ENCODE measurements at regions not wholly inside any gene's neighbourhood (a gene's known extent, or its start where the extent isn't known, plus 50 kb on each side); places are given as distances from the start of the nearest gene placed in this dataset.

DNA sequence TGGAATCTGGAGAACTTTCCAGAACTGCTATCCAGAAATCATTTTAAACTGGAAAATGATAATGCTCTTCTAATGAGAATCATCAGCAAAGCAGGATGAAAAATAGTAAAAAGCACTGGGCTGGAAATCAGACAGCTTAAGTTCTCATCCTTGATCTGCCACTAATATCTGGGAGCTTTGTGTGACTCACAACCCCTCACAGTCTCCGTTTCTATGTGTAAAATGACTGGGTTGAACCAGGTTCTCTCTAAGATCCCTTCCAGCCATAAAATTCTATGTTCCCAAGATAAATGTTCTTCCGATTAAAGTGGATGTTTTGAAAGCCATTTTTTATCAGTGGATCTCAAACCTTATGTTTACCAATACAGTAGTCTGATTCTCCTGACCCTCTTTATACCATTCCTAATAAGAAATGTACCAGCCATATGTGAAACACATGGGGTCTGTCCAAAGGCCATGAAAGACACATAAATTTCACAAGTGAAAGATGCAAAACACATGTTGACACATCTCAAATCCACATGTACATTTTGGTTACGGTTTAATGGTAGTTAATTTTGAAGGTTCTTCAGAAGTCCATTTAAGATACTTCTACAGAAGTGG is 188.8 kb downstream of the EN1 start:
- DNase-seq, result no peak

DNA sequence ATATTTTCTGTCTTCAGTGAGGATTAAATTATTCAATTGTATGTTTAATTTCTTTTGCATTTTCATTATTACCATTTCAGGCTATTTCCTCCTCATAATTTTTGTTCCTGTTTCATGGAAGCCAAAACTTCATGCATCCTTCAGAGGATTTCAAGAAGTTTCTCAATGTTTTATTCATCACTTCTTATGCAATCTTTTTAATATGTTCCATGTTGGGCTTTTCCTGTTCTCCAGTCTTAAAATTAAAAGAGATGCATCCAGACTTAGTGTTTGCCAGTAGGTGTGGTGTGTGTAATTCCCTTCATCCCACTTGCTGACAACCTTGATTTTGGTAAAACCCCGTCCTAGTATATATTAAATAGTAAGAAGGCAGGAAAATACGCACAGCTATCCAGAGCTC is 190.0 kb downstream of the EN1 start:
- no peak for DNase-seq

DNA sequence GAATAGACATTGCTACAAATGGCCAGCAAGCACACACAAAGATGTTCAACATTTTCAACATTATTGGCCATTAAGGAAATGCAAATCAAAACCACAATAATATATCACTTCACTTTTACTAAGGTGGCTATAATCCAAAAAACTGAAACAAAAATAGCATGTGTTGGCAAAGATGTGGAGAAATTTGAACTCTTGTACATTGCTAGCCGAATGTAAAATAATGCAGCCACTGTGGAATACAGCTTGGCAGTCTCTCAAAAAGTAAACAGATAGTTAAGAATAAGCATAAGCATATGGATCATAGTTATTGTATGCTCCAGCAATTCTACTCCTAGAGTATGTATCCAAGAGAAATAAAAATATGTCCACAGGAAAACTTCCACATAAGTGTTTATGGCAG is 192.5 kb downstream of the EN1 start:
- DNase-seq, result no peak

DNA sequence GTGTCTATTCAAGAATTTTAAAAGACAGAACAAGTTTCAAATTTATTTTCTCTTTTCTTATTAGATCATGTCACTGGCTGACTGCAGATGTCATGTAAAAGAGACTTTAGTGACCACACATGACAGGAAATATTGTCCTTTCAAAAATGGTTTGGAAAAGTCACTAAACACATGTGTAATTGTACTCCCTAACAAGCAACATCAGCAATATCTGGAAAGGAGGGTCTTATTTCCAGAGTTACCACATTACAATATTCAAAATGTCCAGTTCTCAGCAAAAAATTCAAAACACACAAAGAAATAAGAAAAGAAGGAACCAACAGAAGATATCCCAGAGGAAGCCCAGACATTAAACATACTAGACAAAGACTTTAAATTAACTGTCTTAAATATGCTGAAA is 197.1 kb downstream of the EN1 start:
- no peak for DNase-seq

DNA sequence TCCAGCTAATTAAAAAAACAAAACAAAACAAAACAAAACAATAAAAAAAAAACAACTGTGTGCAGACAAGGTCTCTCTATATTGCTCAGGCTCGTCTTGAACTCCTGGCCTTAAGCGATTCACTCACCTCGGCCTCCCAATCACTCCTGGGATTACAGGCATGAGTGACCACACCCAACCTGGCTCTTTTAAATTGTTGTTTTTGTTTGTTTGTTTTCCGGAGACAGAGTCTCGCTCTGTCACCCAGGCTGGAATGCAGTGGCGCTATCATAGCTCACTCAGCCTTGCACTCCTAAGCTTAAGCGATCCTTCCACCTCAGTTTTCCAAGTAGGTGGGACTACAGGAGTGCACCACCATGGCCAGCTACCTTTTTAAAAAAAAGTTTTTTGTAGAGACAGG is 201.6 kb downstream of the EN1 start:
- DNase-seq, result no peak

DNA sequence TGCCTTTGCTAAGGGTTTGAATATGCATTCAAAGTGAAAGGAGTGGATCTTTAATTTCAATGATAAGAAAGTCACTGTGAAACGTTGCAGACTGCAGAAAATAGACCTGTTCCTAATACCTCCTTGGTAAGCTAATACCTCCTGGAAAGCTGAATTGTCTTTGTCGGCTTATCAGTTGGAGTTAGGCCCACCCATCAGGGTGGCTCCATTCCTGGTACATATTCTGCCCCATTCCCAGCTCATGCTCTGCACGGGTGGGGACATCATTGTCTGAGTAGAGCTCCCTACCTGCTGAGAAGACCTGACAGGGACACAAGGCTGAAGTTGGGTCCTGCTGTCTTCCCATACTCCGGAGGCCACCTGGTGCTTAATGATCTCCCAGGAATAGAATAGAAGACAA is 203.3 kb downstream of the EN1 start:
- DNase-seq, result no peak

DNA sequence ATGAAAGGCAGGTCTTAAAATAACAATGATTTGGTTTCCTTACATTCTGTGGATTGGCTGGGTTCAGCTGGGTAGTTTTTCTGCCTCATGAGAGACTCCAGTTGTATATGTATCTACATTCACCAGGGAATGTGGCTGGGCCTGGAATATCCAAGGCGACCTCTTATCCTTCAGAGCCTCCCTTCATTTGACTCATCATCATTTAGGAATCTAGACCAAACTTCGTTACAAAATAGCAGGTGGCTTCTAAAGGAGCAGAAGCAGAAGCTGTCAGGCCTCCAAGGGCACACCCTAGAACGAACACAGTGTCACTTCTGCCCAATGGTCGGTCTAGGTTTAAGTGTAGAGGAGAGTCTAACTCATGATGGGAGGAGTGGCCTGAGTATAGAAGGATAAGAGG is 204.2 kb downstream of the EN1 start:
- no peak for DNase-seq

DNA sequence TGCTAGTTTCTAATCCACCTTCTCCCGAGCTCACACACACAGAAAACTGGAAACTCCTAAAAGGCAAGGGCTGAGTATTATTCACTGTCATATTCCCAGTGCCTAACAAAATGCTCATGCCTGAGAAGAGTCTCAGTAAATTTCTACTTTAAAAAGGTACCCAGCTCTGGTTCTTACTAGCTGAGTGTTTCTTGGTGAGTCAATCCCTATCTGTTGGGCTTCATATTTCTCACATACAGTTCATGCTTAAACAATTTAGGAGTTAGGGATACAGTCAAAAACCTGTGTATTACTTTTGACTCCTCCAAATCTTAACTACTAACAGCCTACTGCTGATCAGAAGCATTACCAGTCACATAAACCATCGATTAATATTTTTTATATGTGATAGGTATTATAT is 204.9 kb downstream of the EN1 start:
- no peak for DNase-seq

DNA sequence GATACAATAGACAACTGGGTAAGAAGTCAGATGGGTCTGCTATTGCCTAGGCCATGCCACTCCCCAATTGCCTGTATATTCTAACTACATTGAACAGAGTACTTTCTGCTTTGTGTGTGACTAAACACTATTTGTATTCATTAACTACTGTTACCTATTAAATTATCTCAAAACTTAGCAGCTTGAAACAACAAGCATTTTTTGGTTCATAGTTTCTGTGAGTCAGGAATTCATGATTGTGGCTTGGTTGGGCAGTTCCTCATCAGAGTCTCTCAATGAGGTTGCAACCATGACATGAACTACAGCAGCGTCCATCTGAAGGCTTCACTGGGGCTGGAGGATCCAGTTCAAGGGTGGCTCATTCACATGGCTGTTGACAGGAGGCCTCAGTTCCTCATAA is 205.7 kb downstream of the EN1 start:
- no peak for DNase-seq

DNA sequence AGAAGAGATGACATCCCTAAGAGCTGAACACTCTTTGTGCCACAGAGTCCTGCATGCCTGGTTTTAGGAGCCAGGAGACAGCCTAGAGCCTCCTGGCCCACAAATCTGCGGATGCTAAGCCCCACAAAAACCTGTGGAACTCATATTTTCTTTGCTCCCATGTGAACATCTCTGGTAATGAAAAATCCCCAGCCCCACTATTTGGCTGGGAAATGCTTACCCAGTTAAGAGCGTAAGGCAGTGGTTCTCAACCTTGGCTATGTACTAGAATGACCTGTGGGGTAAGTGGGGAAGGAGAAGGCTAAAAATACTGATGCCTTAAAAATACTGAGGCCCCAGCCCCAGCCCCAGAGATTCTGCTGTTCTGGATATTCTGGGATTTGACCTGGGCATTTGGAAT is 208.1 kb downstream of the EN1 start:
- no peak for DNase-seq

DNA sequence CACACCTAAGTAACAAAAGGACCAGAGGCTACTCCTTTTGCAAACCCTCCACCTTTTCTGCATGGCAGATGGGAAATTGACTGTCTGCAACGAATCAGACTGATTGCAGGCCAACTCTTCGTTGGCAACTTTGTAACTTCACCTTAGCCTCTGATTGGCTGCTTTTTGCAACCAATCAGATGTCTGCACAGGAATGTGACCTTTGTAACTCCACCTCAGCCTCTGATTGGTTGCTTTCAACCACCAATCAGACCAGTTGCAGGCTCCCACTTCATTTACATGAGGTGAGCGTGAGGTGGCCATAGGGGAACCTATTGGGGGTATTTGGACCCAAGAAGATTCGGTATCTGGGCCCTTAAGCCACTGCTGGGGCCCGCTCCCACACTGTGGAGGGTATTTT is 209.0 kb downstream of the EN1 start:
- no peak for DNase-seq

DNA sequence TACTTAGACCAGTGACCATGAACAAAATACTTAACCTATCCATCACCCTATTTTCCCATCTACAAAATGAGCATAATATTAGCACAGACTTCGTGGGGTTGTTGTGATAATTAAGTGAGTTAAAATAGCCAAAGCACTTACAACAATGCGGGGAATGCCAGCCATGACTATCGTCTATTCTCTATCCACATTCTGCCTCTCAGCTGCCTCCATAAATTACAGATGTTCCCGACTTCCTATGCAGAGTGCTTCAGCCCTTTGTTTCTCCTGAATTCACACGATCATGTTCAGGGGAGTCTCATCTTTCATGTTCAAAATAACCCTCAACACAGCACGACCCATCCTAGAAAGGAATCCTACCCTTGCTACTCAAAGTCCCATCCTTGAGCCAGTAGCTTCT is 211.6 kb downstream of the EN1 start:
- no peak for DNase-seq

DNA sequence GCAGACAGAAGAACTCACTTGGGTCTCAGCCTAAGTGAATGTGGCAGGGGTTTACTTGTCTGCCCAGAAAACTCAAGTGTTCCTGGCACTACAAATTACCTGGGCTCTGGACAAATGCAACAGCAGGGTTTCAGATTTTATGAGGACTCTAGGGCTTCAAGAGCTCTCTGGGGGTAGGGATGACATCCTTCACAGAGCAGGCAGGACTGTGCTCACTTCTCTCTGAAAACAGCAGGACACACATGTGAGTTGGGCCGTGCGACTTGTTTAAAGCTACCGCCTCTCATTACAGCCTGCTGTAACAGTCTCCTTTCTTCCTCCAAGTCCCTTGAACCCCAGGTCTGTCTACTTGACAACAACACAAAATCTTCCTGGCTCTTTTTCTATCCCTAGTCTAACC is 212.6 kb downstream of the EN1 start:
- no peak for DNase-seq

DNA sequence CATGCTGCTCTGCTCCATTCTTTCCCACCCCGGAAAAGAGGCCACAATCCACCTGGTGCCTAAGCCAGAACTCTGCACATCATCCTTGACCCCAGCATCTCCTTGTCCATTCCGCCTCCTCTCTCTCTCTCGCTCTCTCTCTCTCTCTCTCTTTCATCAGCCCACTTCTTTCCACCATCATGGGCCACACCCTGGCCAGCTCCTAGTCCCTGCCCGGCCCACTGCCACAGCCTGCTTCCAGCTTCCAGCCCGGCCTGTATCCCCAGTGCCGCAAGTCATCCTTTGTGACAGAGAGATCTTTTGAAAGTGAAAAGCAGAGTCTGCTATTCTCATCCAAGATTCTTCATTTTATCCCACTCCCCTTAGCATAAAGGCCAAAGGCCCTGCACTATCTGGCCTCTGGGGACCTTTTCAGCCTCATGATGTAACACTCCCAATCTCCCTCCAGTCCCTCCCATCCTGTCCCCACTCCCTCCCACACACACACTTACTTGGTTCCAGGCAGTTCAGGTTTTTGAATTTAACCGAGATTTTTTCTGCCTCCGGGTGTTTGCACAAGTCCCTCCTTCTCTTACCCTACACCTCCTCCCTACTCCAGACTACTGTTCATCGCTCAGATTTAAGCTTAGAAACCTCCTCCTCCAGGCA is 214.0 kb downstream of the EN1 start:
- DNase-seq, result no peak

DNA sequence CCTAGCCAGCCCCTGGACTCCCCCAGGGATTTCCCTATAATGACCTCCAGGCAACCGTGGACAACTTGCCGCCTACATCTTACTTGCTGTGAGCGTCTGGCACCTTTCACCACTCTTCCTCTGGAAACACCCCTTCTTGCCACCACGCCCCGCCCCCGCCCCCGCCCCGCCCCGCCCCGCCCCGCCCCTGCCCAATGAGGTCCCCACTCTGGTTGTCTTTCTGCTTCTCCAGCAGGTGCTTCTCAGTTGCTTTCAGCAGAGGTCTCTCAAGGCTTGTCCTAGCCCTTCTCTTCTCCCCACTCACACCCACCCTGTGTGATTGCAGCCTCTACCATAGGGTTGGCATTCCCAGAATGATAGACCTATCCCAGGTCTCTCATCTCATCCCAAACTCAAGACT is 214.5 kb downstream of the EN1 start:
- no peak for DNase-seq

DNA sequence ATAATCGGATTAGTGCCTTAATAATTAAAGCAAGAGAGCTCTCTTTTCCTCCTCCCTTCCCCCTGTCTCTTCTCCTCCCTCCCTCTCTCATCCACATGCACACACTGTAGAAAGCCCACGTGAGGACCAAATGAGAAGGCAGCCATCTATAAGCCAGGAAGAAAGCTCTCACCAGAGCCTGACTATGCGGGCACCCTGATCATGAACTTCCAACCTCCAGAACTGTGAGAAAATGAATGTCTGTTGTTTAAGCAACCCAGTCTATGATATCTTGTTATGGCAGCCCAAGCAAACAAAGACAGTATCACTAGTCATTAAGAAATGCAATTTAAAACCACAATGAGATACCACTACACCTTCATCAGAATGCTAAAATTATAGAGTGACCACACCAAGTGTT is 220.3 kb downstream of the EN1 start:
- no peak for DNase-seq

DNA sequence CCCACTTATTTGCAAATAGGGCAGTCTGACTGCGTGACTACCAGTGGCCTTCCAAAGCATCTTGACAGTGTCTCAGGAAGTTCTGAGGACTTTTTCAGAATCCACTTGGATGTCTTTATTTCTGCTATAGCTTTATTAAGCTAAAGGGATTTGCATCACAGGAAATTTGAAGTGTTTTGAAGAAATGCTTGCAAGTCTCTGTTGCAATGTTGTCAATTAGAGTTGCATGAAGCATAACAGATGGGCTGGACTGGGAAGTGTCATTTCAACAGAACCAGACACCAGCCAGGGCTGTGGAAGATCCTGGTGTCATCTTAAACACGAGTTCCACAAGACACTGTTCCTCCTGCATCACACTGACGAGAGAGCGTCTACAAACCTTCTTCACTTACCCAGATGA is 224.5 kb downstream of the EN1 start:
- DNase-seq, result no peak

DNA sequence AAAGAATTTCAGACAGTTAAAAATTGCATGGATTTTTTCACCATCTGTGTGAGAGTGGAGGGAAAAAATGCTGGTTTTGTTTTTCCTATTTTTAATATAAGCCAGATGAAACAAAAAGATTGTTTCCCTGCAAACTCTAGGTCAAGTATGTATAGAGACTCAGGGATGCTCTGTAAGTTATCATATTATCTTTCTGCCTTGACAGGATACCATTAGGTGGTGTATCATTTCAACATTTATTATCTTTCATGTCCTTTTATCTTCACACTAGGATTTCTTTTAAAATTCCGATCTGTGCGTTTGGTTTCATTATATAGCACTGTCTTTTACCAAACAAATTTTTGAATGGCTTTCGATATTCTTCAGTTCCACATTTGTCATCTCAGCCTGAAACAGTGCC is 225.3 kb downstream of the EN1 start:
- no peak for DNase-seq

DNA sequence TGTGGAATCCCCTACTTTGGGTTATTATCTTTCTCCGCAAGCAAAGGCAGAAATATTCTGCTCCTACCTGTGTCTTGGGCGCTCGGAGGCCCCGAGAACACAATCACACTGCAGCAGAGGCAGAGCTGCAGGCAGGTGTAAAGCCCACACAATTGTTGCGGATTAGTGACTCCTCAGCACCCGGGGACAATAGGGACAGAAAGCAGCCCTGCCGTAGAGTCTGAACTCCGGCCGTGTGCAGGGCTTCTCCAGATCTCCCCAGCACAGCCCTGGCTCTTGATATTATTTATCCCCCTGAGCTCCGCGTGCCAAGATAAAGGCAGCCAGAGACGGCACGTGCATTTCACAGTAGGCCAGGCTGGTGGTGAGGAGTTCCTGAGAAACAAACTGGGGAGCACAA is 229.2 kb downstream of the EN1 start:
- DNase-seq, result no peak

DNA sequence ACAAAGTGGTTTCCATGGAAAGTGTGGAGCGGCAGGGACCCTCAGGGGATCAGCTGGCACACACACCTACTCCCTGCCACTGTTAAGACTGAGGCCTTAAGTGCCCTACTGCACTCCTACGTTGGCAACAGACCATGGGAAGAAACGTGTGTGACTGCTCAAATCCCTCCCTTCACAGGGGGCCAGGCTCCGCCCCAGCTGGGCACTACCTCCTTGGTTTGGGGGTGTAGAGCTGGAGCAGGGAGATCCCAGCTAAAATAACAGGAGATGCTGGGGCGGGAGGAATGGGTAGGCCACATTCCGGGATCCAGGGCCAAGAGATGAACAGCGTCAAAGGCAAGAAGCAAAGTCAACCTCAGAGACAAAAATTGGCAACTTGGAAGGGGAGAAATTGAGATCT is 231.0 kb downstream of the EN1 start:
- no peak for DNase-seq

DNA sequence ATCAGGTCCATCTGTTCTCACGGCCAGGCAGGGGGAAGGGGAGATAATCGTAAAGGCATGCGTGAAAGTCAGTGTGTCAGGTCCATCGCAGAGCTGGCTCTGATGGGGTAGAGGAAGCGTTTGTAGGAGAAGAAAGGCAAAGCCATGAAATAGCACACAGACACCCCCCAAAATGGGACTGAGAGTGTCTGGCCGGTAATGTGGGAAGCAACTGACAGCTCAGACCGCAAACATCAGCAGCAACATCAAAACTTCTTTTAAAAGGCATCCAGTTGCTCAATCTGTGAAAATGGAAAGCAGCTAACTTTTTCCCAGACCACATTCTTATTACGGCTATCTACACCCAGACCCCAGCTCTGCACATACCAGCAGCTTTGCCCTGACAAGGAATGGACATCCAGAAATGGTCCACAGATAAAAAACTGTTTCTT is 232.6 kb downstream of the EN1 start:
- DNase-seq, result no peak

DNA sequence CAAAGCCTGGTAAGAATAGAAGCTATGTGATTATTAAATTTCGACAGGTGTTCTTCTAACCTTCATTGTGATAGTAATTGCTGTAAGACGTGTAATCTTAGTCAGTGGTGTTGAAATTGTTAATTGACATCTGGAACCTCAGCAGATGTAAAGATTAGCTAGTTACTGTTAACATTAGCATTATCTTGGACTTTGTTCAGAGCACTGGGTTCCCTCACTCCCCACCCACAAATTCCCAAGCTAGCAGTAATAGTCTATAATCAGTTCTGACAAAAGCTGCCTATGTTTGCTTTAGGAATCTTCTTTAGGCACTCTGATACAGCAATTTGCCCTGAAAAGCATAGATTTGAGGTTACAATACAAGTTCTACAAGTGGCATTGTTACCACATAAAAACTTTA is 233.7 kb downstream of the EN1 start:
- no peak for DNase-seq

DNA sequence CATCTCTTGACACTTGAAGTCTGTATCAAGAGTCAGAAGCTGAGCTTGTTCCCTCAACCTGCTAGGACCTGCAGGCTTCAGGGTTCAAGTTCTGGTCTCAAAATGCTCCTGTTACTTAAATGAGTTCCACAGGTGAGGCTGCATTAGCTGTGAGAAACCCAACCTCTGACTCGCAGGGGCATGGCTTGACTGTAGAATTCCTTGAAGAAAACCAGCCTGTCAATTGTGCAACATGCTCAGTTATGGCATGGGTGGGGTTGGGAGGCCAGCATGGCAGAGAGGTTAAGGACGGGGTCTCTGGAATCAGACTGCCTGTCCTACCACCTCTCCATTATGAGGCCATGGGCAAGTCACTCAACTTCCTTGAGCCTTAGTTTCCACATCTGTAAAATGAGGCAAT is 235.8 kb downstream of the EN1 start:
- no peak for DNase-seq

DNA sequence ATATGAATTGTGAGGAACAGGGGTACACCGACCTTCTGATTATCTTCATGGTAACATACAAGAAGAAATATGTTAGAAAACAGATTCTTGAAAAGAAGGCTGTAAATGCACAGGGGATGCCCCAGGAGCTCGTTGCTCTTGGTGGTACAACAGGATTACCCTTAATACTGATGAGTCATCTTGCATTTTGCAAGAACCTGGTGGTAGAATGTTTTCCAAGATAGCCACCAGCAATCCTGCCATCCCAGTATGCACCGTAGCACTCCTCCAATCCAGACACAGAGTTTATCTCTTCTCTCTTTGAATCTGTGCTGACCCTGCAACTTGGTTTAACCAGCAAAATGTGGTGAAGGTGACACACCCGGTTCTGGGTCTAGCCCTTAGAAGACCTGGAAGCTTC is 238.3 kb downstream of the EN1 start:
- DNase-seq, result no peak

DNA sequence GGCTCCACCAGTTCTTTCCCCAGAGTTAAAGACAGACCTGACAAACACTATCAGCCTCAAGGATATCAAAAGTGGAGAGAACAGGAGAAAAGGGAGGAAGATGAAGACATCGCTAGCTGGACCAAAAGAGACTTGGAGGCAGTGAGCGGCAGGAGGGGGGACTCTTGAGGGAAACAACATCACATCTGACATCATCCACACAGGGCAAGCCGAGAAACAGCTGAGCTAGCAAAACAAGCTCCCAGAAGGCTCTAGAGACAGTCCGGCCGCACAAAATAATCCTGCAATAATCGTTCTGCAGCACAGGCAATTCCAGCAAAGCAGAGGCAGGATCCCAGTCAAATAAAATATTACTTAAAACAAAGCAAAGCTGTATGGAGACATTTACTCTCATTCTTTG is 239.8 kb downstream of the EN1 start:
- DNase-seq, result no peak

DNA sequence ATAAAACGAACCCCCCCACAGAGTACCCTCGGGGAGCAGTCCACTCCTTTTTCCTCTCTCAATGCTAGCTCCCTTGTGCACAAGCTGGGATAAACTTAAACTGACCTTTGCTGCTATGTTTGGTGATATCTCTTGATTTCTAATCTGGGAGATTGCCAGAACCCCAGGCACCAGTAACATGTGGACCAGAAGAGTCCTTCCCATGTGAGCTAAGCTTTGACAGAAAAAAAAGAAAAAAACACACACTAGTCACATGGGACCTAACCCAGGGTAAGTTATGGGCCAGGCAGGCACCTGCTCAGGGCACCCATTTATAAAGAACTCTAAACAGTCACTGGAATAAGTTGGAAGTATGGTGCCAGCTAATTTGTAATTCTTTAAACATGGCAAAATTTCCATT is 242.6 kb downstream of the EN1 start:
- DNase-seq, result no peak

Data from NCI-H2227 treated with DMSO at 0.1 percent for 48 hours (cell line).